OCI-LY1 (cell line): ENCODE measurements at regions not wholly inside any gene's neighbourhood (a gene's known extent, or its start where the extent isn't known, plus 50 kb on each side); places are given as distances from the start of the nearest gene placed in this dataset.

Experiments
- H2AFZ ChIP-seq: fragments of 200-600 bp; sonication (generic), shearing (Covaris generic); 2 replicates; pipeline ENCODE4 v1.6.0; 2014; ENCODE audit warnings: antibody characterized with exemption, mild to moderate bottlenecking, low read length
- H3F3A ChIP-seq: fragments of 200-600 bp; sonication (generic), shearing (Covaris generic); 2 replicates; pipeline ENCODE4 v1.6.0; 2014; ENCODE audit warnings: mild to moderate bottlenecking, antibody characterized with exemption, low read length, moderate library complexity; ENCODE audit not compliant: insufficient read depth
- H3K27ac ChIP-seq: fragments of 200-600 bp; sonication (generic); 2 replicates; pipeline ENCODE4 v1.5.1; 2014; ENCODE audit warnings: low read length, mixed run types, mild to moderate bottlenecking, low read depth; ENCODE audit not compliant: poor library complexity, severe bottlenecking
- H3K27me3 ChIP-seq: fragments of 200-600 bp; sonication (generic); 2 replicates; pipeline ENCODE4 v1.6.0; 2014; ENCODE audit warnings: antibody characterized with exemption, mild to moderate bottlenecking, low read length, moderate library complexity; ENCODE audit not compliant: insufficient read depth
- H3K36me3 ChIP-seq: fragments of 200-600 bp; sonication (generic); 2 replicates; pipeline ENCODE4 v1.6.1; 2014; ENCODE audit warnings: mild to moderate bottlenecking, antibody characterized with exemption, low read length, moderate library complexity, mixed read lengths; ENCODE audit not compliant: insufficient read depth
- H3K4me1 ChIP-seq: fragments of 200-600 bp; sonication (generic); 2 replicates; pipeline ENCODE4 v1.5.1; 2014; ENCODE audit warnings: mild to moderate bottlenecking, low read length, moderate library complexity; ENCODE audit not compliant: insufficient read depth, severe bottlenecking
- H3K4me2 ChIP-seq: fragments of 200-600 bp; sonication (generic), shearing (Covaris generic); 2 replicates; pipeline ENCODE4 v1.6.1; 2014; ENCODE audit warnings: low read length
- H3K4me3 ChIP-seq: fragments of 200-600 bp; sonication (generic); 2 replicates; pipeline ENCODE4 v1.5.1; 2014; ENCODE audit warnings: low read length, low read depth, mild to moderate bottlenecking, mixed read lengths; ENCODE audit not compliant: poor library complexity, severe bottlenecking
- H3K79me2 ChIP-seq: fragments of 200-600 bp; shearing (Covaris generic); 2 replicates; pipeline ENCODE4 v1.6.1; 2016; ENCODE audit warnings: mixed run types, low read length, mixed read lengths; ENCODE audit not compliant: insufficient read depth
- H3K9ac ChIP-seq: fragments of 200-600 bp; sonication (generic), shearing (Covaris generic); 2 replicates; pipeline ENCODE4 v1.6.1; 2014; ENCODE audit warnings: mild to moderate bottlenecking, low read length, mixed read lengths
- H3K9me2 ChIP-seq: fragments of 200-600 bp; sonication (generic), shearing (Covaris generic); 2 replicates; pipeline ENCODE4 v1.6.1; 2014; ENCODE audit warnings: low read depth, mild to moderate bottlenecking, low read length, mixed read lengths
- H3K9me3 ChIP-seq: fragments of 200-600 bp; shearing (Covaris generic); 2 replicates; pipeline ENCODE4 v1.6.1; 2014; ENCODE audit warnings: low read length, mixed read lengths
- H4K20me1 ChIP-seq: fragments of 200-600 bp; sonication (generic), shearing (Covaris generic); 2 replicates; pipeline ENCODE4 v1.6.0; 2016; ENCODE audit warnings: mild to moderate bottlenecking, low read length; ENCODE audit not compliant: insufficient read depth
- CTCF ChIP-seq: fragments of 200-600 bp; sonication (generic), shearing (Covaris generic); IDR thresholded peaks from 2 replicates; pipeline ENCODE4 v1.5.1; 2017; ENCODE audit warnings: mild to moderate bottlenecking, antibody characterized with exemption, low read length, moderate library complexity, mixed read lengths
- EZH2 ChIP-seq: fragments of 200-600 bp; sonication (generic), shearing (Covaris generic); IDR thresholded peaks from 2 replicates; pipeline ENCODE4 v1.8.0; 2017; ENCODE audit warnings: borderline replicate concordance, mixed run types, mild to moderate bottlenecking, antibody characterized with exemption, low read length, moderate library complexity, mixed read lengths

GRCh38 chr7:26061678-26062603 lies 90.1 kb upstream of the NFE2L3 start:
- Histone ChIP-seq H3K4me1 (peaks cover 20% of the 10 kb centered on the region), H3K27me3 (no peaks in the 10 kb centered on the region; the same call in 1 of the 2 replicates), H4K20me1 (no peaks in the 10 kb centered on the region), H3K36me3 (no peaks in the 10 kb centered on the region; the same call in 1 of the 2 replicates), H3K27ac (no peak overlapping the region), H3K9ac (no peak overlapping the region), H3K9me3 (no peaks in the 10 kb centered on the region), H2AFZ (peak overlapping the region; percentile 1; the same call in 1 of the 2 replicates), H3K4me3 (no peak overlapping the region), H3F3A (no peaks in the 10 kb centered on the region), H3K79me2 (no peaks in the 10 kb centered on the region), H3K4me2 (no peak overlapping the region; the same call in 1 of the 2 replicates), H3K9me2 (no peaks in the 10 kb centered on the region)
- TF ChIP-seq CTCF (peak; percentile 97), EZH2 (no peak)

GRCh38 chr7:26065652-26066051 lies 86.3 kb upstream of the NFE2L3 start:
- H3K4me3 ChIP-seq = no peak overlapping the region
- peaks cover 20% of the 10 kb centered on the region for H3K4me1 ChIP-seq
- no peaks in the 10 kb centered on the region for H3K79me2 ChIP-seq
- H3K4me2 ChIP-seq = no peak overlapping the region
- H4K20me1 ChIP-seq = no peaks in the 10 kb centered on the region
- H3K36me3 ChIP-seq = no peaks in the 10 kb centered on the region
- TF ChIP-seq CTCF = no peak
- TF ChIP-seq EZH2 = no peak
- H3F3A ChIP-seq = no peaks in the 10 kb centered on the region
- no peaks in the 10 kb centered on the region for H3K9me3 ChIP-seq
- H3K9me2 ChIP-seq = no peaks in the 10 kb centered on the region
- no peak overlapping the region for H3K27ac ChIP-seq
- H3K9ac ChIP-seq = no peak overlapping the region
- H3K27me3 ChIP-seq = no peaks in the 10 kb centered on the region
- H2AFZ ChIP-seq = no peak overlapping the region

- H3K9ac ChIP-seq = no peak overlapping the region
- H3F3A ChIP-seq = no peaks in the 10 kb centered on the region
- no peaks in the 10 kb centered on the region for H3K79me2 ChIP-seq
- H2AFZ ChIP-seq = no peak overlapping the region
- no peak overlapping the region for H3K4me2 ChIP-seq
- H3K27ac ChIP-seq = no peak overlapping the region
- H4K20me1 ChIP-seq = no peaks in the 10 kb centered on the region
- no peaks in the 10 kb centered on the region for H3K36me3 ChIP-seq
- H3K4me3 ChIP-seq = no peak overlapping the region
- no peaks in the 10 kb centered on the region for H3K9me2 ChIP-seq
- H3K27me3 ChIP-seq = no peaks in the 10 kb centered on the region
- no peaks in the 10 kb centered on the region for H3K9me3 ChIP-seq
- H3K4me1 ChIP-seq = peaks cover 14% of the 10 kb centered on the region
- TF ChIP-seq CTCF (no peak), EZH2 (no peak)
Observed at GRCh38 chr7:26066736-26067135, 85.3 kb upstream of the NFE2L3 start.
